ENCODE measurements at regions not wholly inside any gene's neighbourhood (a gene's known extent, or its start where the extent isn't known, plus 50 kb on each side); places are given as distances from the start of the nearest gene placed in this dataset.

- no peak for TF ChIP-seq YY1 (IDR thresholded peaks at IDR 0.05; ENCODE audit: low read depth)
- TF ChIP-seq EP300 (IDR thresholded peaks at IDR 0.05; ENCODE audit: borderline replicate concordance), result no peak
- TF ChIP-seq MAX (IDR thresholded peaks at IDR 0.05), result no peak
- TF ChIP-seq TAF1 (IDR thresholded peaks at IDR 0.05; ENCODE audit: low read depth), result no peak
- TF ChIP-seq RAD21 (IDR thresholded peaks at IDR 0.05; ENCODE audit: low read depth), result no peak
These were observed 87.5 kb upstream of the CSNK1A1L start for GRCh38 chr13:37192956-37193355.

All from Ishikawa (cell line).